ENCODE measurements at regions not wholly inside any gene's neighbourhood (a gene's known extent, or its start where the extent isn't known, plus 50 kb on each side); places are given as distances from the start of the nearest gene placed in this dataset.

DNA sequence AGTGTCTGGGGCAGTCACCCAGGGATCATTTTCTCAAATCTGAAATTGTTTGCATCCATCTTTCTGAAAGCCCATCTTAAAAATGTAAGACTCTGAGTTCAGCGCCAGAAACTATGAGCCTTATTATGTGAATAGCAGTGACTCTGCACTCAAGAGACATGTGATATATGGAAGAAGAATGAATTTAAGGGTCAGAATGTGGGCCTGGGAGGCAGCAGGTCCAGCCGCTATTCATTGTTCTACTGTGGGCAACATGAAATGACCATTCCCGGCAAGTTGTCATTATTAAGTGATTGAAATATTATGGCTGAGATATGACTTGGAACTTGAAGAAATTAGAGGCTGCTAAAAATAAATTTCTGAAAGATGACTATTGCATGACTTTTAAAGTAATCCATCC lies 228.6 kb upstream of the ARRDC4 start:
- TF ChIP-seq EZH2phosphoT487 (IDR thresholded peaks at IDR 0.05; ENCODE audit: low read depth): no peak
- TF ChIP-seq, protein P1, sequence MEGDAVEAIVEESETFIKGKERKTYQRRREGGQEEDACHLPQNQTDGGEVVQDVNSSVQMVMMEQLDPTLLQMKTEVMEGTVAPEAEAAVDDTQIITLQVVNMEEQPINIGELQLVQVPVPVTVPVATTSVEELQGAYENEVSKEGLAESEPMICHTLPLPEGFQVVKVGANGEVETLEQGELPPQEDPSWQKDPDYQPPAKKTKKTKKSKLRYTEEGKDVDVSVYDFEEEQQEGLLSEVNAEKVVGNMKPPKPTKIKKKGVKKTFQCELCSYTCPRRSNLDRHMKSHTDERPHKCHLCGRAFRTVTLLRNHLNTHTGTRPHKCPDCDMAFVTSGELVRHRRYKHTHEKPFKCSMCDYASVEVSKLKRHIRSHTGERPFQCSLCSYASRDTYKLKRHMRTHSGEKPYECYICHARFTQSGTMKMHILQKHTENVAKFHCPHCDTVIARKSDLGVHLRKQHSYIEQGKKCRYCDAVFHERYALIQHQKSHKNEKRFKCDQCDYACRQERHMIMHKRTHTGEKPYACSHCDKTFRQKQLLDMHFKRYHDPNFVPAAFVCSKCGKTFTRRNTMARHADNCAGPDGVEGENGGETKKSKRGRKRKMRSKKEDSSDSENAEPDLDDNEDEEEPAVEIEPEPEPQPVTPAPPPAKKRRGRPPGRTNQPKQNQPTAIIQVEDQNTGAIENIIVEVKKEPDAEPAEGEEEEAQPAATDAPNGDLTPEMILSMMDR (IDR thresholded peaks at IDR 0.05; ENCODE audit: low read depth, low read length): no peak

Measured in OCI-LY3 (cell line).